ENCODE measurements at regions not wholly inside any gene's neighbourhood (a gene's known extent, or its start where the extent isn't known, plus 50 kb on each side); places are given as distances from the start of the nearest gene placed in this dataset.

DNA sequence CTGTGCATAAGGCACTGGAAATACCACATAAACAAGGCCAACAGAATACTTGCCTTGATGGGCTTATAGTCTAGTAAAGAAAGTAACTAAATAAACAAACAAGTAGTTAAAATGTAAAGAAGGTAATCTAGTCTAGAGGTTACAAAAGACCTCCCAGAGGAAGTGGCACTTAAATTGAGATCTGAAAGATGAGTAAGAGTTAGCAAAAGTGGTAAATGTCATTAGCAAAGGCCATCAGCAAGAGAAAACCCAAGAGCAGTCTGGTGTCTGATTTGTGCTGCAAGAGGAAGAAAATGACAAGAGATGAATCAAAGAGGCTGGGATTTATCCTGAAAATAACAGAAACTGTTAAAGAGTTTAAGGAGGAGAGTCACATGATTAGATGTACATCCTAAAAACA, 96.6 kb upstream of the SMLR1 start:
- TF ChIP-seq, protein P1, sequence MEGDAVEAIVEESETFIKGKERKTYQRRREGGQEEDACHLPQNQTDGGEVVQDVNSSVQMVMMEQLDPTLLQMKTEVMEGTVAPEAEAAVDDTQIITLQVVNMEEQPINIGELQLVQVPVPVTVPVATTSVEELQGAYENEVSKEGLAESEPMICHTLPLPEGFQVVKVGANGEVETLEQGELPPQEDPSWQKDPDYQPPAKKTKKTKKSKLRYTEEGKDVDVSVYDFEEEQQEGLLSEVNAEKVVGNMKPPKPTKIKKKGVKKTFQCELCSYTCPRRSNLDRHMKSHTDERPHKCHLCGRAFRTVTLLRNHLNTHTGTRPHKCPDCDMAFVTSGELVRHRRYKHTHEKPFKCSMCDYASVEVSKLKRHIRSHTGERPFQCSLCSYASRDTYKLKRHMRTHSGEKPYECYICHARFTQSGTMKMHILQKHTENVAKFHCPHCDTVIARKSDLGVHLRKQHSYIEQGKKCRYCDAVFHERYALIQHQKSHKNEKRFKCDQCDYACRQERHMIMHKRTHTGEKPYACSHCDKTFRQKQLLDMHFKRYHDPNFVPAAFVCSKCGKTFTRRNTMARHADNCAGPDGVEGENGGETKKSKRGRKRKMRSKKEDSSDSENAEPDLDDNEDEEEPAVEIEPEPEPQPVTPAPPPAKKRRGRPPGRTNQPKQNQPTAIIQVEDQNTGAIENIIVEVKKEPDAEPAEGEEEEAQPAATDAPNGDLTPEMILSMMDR (IDR thresholded peaks at IDR 0.05): no peak
- TF ChIP-seq POLR2AphosphoS5 (IDR thresholded peaks at IDR 0.05; ENCODE audit: insufficient read depth in 1 of 2, low read depth in 1 of 2) (no peak), POLR2A (IDR thresholded peaks at IDR 0.05) (no peak)
